Ascending aorta (tissue), 2 donors: ENCODE measurements at regions not wholly inside any gene's neighbourhood (a gene's known extent, or its start where the extent isn't known, plus 50 kb on each side); places are given as distances from the start of the nearest gene placed in this dataset.

Source experiments
- DNase-seq, 2 donors: peaks; one replicate each; pipeline ENCODE4 v3.0.0-alpha.2; 2019; ENCODE audit warnings: low spot score in 2 of 2
- H3K27ac ChIP-seq, 2 donors: fragments of 200-600 bp; sonication (generic); one replicate each; pipeline ENCODE4 v1.5.1; 2016 to 2017; ENCODE audit warnings: mild to moderate bottlenecking in 1 of 2
- H3K27me3 ChIP-seq: fragments of 200-600 bp; sonication (generic); one replicate; pipeline ENCODE4 v1.5.1; 2017
- H3K36me3 ChIP-seq, 2 donors: fragments of 200-600 bp; sonication (generic); one replicate each; pipeline ENCODE4 v1.5.1; 2016
- H3K4me1 ChIP-seq, 2 donors: fragments of 200-600 bp; sonication (generic); one replicate each; pipeline ENCODE4 v1.5.1; 2016 to 2017; ENCODE audit warnings: mild to moderate bottlenecking in 1 of 2
- H3K4me3 ChIP-seq, 2 donors: fragments of 200-600 bp; sonication (generic); one replicate each; pipeline ENCODE4 v1.5.1; 2016 to 2017; ENCODE audit warnings: mild to moderate bottlenecking in 1 of 2
- H3K9me3 ChIP-seq, 2 donors: fragments of 200-600 bp; sonication (generic); one replicate each; pipeline ENCODE4 v1.5.1; 2016
- intact Hi-C: fragments of 100-400 bp; cut with DNase I; formaldehyde crosslinking; loops from one replicate; pipeline ENCODE4 v1.15.1; 2023
- TF ChIP-seq, protein P1 (sequence below), 3 experiments: fragments of 200-600 bp in 2 of 3; fragments of 450-650 bp in 1 of 3; sonication (generic) in 2 of 3; IDR thresholded peaks; one replicate each; pipeline ENCODE4 v1.5.1; 2016 to 2019; ENCODE audit warnings: antibody characterized with exemption in 3 of 3, mild to moderate bottlenecking in 1 of 3, moderate library complexity in 1 of 3

DNA sequence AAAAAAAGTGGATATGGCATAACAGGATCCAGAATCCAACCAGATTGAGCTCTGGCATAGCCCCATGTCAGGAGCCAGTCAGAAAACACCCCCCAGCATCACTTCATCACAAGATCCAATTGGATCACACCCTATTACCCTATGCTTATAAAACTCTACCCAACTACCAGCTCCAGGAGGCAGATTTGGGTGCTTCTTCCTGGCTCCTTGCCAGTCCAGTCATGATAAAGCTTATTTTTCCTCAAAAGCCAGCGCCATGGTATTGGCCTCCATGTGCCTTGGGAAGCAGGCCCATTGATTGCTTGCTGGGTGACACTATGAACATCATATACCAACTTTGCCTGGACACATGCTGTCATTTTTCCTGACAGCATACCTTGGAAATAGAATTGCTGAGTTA lies 281.4 kb upstream of the MKLN1 start:
- Histone ChIP-seq H3K27me3 (no peaks in the 10 kb centered on the region), H3K36me3 (peaks cover 10 to 14% of the 10 kb centered on the region in 2 donors), H3K9me3 (no peaks in the 10 kb centered on the region), H3K27ac (no peak overlapping the region), H3K4me1 (peaks cover 0 to 17% of the 10 kb centered on the region in 2 donors), H3K4me3 (no peak overlapping the region)
- DNase-seq, result no peak
- intact Hi-C loops, result no loop called here
- TF ChIP-seq, protein P1, sequence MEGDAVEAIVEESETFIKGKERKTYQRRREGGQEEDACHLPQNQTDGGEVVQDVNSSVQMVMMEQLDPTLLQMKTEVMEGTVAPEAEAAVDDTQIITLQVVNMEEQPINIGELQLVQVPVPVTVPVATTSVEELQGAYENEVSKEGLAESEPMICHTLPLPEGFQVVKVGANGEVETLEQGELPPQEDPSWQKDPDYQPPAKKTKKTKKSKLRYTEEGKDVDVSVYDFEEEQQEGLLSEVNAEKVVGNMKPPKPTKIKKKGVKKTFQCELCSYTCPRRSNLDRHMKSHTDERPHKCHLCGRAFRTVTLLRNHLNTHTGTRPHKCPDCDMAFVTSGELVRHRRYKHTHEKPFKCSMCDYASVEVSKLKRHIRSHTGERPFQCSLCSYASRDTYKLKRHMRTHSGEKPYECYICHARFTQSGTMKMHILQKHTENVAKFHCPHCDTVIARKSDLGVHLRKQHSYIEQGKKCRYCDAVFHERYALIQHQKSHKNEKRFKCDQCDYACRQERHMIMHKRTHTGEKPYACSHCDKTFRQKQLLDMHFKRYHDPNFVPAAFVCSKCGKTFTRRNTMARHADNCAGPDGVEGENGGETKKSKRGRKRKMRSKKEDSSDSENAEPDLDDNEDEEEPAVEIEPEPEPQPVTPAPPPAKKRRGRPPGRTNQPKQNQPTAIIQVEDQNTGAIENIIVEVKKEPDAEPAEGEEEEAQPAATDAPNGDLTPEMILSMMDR (IDR thresholded peaks at IDR 0.05), result no peak

DNA sequence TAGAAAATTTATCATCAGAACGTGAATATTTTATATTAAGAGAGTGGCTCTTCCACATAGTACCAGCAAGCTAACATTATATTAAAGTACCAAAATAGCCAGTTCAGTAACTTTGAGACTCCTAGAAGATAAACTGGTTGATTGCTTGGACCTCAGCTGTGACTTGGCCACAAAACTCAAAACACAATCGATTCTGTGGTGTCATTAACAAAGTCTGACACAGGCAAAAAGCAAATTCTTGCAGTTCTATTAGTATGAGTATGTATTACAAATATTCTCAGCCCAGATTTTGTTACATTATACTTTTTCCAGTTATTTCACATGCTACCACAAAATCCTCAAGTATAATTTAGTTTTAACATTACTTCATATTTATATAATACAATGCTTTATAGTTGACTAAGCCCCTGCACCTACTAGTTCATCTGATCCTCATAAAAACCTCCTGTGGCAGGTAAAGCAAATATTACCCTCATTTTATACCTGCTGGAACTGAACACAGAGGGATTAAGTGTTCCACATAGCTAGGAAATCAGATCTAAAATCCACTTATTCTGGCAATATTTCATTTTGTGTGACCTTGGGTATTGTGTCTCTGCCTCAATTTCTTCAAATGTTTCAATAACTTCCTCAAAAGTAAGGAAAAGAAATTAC lies 279.9 kb upstream of the MKLN1 start:
- DNase-seq, result no peak
- intact Hi-C loops, result no loop called here

DNA sequence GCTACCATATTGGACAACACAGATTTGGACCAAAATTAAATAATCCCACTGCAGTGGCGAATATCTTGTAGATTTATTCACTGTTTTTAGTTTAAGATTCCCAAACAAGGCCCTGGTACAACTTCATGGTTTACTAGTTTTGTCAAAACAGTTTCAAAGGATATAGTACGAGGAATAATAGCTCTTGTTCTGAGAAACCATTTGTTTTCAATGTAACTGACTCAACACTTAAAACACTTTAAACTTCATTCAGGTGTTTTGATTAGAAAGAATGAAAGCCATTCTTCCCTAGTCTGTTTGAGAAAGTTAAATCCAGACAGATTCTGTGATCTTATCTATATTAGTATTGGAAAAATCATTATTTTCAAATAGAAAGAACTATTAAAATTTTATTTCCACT lies 276.4 kb upstream of the MKLN1 start:
- Histone ChIP-seq H3K36me3 (peaks cover 10 to 17% of the 10 kb centered on the region in 2 donors), H3K27me3 (no peaks in the 10 kb centered on the region), H3K9me3 (no peaks in the 10 kb centered on the region), H3K4me1 (peaks cover 4 to 33% of the 10 kb centered on the region in 2 donors), H3K27ac (no peak overlapping the region), H3K4me3 (no peak overlapping the region)
- TF ChIP-seq, protein P1 (IDR thresholded peaks at IDR 0.05), result no peak
- no peak for DNase-seq
- intact Hi-C loops, result no loop called here

More for the DNA sequence above, 279.9 kb upstream of the MKLN1 start:
- Histone ChIP-seq H3K27me3 (no peaks in the 10 kb centered on the region), H3K36me3 (peaks cover 10 to 14% of the 10 kb centered on the region in 2 donors), H3K9me3 (no peaks in the 10 kb centered on the region), H3K27ac (peak overlapping the region in 1 of 2 donors; percentile 48), H3K4me3 (no peak overlapping the region), H3K4me1 (peaks cover 4 to 24% of the 10 kb centered on the region in 2 donors)
- TF ChIP-seq, protein P1 (IDR thresholded peaks at IDR 0.05), result no peak

DNA sequence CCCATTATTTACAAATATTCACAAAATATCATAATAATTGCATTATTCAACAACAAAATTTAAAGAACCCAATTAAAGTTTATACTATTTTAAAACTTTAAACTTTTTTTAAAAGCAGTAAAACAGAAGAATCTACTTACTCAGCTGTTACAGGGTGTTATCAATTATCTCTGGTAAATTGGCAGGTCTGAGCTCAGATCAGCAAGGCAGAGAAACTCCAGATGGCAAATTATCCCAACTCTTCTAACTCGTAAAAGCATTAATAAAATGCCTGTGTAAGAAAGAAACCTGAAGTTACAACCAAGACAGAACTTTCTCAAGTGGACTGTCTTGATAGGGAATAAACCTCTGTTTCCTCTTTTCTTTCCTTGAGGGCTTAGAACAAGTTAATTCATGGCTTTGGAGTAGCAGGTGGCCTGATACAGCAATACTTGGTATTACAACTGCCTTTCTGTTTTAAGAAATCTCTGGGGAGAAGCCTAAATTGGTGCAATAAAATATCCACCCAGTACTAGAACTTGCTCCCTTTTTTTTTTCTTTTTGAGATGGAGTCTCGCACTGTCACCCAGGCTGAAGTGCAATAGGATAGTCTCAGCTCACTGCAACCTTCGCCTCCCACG lies 275.3 kb upstream of the MKLN1 start:
- DNase-seq, result no peak
- Histone ChIP-seq H3K4me3 (no peak overlapping the region), H3K4me1 (peaks cover 4 to 38% of the 10 kb centered on the region in 2 donors), H3K27me3 (no peaks in the 10 kb centered on the region), H3K9me3 (no peaks in the 10 kb centered on the region), H3K27ac (no peak overlapping the region), H3K36me3 (peaks cover 10 to 17% of the 10 kb centered on the region in 2 donors)
- TF ChIP-seq, protein P1 (IDR thresholded peaks at IDR 0.05), result no peak
- intact Hi-C loops, result no loop called here

DNA sequence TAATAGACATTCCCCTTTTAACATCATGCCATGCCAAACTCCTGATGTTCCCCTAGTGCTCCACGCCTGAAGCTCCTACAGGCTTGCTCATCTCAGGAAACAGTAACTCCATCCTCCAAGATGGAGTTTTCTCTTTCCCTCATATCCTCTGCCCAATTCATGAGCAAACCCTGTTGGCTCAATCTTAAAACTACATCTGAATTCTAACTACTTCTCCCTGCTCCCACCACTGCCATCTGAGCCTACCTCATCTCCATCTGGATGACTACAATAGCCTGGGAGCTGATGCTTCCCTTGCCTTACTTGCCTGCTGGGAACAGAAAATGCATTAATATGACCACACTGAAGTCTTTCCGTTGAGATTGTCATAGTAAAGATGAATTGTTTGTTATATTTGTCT lies 271.7 kb upstream of the MKLN1 start:
- Histone ChIP-seq H3K9me3 (no peaks in the 10 kb centered on the region), H3K4me3 (no peak overlapping the region), H3K27me3 (no peaks in the 10 kb centered on the region), H3K36me3 (peaks cover 0 to 3% of the 10 kb centered on the region in 2 donors), H3K4me1 (peaks cover 4 to 27% of the 10 kb centered on the region in 2 donors), H3K27ac (peak overlapping the region in 1 of 2 donors; percentile 64)
- TF ChIP-seq, protein P1 (IDR thresholded peaks at IDR 0.05), result no peak
- DNase-seq, result no peak
- intact Hi-C loops, result no loop called here
